ENCODE measurements at regions not wholly inside any gene's neighbourhood (a gene's known extent, or its start where the extent isn't known, plus 50 kb on each side); places are given as distances from the start of the nearest gene placed in this dataset.

DNA sequence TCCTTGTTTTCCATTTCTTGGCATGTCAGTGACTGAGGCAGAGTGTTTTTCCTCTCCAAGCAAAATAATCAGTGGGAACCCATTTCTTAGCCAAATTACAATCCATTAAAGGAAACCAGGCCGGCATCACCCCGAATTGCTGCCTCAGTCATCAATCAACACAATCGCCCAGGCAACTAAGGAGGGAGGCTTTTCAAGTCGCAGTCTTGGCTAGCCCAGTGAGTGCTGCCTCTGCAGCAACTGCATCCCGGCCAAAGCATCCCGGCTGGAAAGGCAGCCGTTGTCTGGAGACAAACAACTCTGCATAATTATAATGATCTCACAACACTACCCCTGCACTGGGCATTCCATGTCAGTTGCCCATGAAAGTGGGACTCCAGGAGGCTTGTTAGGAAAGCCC is 213.5 kb upstream of the PRICKLE2 start:
- TF ChIP-seq ZNF230 (CRISPR knock-in tag; IDR thresholded peaks at IDR 0.05) (no peak), NRL (CRISPR knock-in tag; IDR thresholded peaks at IDR 0.05; ENCODE audit: borderline replicate concordance) (no peak)

All from HepG2 (cell line).